DND-41 (cell line): ENCODE measurements at regions not wholly inside any gene's neighbourhood (a gene's known extent, or its start where the extent isn't known, plus 50 kb on each side); places are given as distances from the start of the nearest gene placed in this dataset.

Experiments used
- CTCF ChIP-seq: IDR thresholded peaks from 2 replicates; pipeline ENCODE4 v1.5.1; 2012; ENCODE audit warnings: borderline replicate concordance, low read length, moderate library complexity, mild to moderate bottlenecking; ENCODE audit not compliant: poor library complexity, severe bottlenecking; ENCODE audit errors: extremely low read depth
- EZH2 ChIP-seq: IDR thresholded peaks from 3 replicates; pipeline ENCODE4 v1.6.1; 2012; ENCODE audit warnings: borderline replicate concordance, low read depth, mild to moderate bottlenecking, moderate library complexity, low read length, inconsistent platforms; ENCODE audit not compliant: severe bottlenecking

GRCh38 chr4:43411226-43411625 lies 518.7 kb downstream of the GRXCR1 start:
- TF ChIP-seq CTCF (no peak), EZH2 (no peak)
